Brain microvascular endothelial cell (primary cell): ENCODE measurements at regions not wholly inside any gene's neighbourhood (a gene's known extent, or its start where the extent isn't known, plus 50 kb on each side); places are given as distances from the start of the nearest gene placed in this dataset.

Experiments used
- DNase-seq: peaks from one replicate; pipeline ENCODE4 v3.0.0-alpha.2; 2020
- H3K27ac ChIP-seq: fragments of 250-450 bp; sonication (Bioruptor Pico); 2 replicates; pipeline ENCODE4 v1.5.1; 2020; ENCODE audit warnings: mild to moderate bottlenecking, moderate library complexity
- H3K27me3 ChIP-seq: fragments of 250-450 bp; sonication (Bioruptor Pico); replicated peaks from 2 replicates; pipeline ENCODE4 v1.5.1; 2020; ENCODE audit warnings: mild to moderate bottlenecking
- H3K36me3 ChIP-seq: fragments of 250-450 bp; sonication (Bioruptor Pico); replicated peaks from 2 replicates; pipeline ENCODE4 v1.5.1; 2020; ENCODE audit warnings: mild to moderate bottlenecking
- H3K4me3 ChIP-seq: 2 replicates; pipeline ENCODE4 v1.5.1; 2011; ENCODE audit warnings: low read depth, mild to moderate bottlenecking, control low read depth, low read length, moderate library complexity
- in situ Hi-C: cut with HindIII; loops from 2 replicates; pipeline ENCODE4 v1.10.0; 2017; ENCODE audit warnings: low sequenced_read_pairs, low pct_ligation_motif_present
- TF ChIP-seq, protein P1 (sequence below): IDR thresholded peaks from 2 replicates; pipeline ENCODE4 v1.5.1; 2011; ENCODE audit warnings: low read depth, mild to moderate bottlenecking, moderate library complexity, low read length, control low read depth, inconsistent platforms; ENCODE audit errors: missing control alignments

DNA sequence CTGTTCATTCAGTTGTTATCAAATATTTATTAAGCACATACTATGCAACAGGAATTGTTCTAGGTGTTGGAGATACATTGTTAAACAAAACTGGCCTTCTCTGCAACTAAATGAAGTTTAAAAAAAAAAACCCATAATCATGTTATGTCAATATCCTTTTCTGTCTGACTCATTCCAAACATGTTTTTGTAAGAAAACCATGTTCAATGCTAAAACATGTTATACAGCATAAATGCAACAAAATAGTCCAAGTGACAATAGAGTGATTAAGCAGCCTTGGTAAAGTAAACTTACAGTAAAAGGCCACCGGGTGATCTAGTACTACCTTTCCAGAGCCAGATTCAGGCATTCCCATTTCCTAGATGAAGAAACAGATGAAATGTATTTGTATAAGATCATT is 278.0 kb upstream of the NECTIN3 start:
- Histone ChIP-seq H3K27ac (no peak overlapping the region), H3K27me3 (no peaks in the 10 kb centered on the region), H3K36me3 (no peaks in the 10 kb centered on the region), H3K4me3 (no peak overlapping the region)
- no peak for DNase-seq
- in situ Hi-C loops = no loop called here
- TF ChIP-seq, protein P1, sequence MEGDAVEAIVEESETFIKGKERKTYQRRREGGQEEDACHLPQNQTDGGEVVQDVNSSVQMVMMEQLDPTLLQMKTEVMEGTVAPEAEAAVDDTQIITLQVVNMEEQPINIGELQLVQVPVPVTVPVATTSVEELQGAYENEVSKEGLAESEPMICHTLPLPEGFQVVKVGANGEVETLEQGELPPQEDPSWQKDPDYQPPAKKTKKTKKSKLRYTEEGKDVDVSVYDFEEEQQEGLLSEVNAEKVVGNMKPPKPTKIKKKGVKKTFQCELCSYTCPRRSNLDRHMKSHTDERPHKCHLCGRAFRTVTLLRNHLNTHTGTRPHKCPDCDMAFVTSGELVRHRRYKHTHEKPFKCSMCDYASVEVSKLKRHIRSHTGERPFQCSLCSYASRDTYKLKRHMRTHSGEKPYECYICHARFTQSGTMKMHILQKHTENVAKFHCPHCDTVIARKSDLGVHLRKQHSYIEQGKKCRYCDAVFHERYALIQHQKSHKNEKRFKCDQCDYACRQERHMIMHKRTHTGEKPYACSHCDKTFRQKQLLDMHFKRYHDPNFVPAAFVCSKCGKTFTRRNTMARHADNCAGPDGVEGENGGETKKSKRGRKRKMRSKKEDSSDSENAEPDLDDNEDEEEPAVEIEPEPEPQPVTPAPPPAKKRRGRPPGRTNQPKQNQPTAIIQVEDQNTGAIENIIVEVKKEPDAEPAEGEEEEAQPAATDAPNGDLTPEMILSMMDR = no peak

DNA sequence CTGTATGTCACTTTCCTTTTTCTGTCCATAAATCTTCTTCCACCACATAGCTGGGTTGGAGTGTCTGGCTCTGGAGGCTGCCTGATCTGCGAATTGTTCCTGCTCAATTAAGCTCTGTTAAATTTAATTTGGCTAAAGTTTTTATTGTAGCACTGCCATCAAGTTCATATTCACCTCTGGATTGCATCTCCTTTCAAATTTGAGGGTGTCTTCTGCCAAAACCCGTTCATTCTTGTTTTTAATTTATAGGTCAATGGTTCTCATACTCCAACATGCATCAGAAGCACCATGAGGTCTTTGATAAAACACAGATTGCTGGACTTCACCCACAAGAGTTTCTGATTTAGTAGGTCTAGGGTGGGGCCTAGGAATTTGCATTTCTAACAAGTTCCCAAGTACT is 276.5 kb upstream of the NECTIN3 start:
- no peak overlapping the region for H3K27ac ChIP-seq
- TF ChIP-seq, protein P1 = no peak
- DNase-seq = no peak
- no peaks in the 10 kb centered on the region for H3K27me3 ChIP-seq
- in situ Hi-C loops = no loop called here
- no peak overlapping the region for H3K4me3 ChIP-seq
- no peaks in the 10 kb centered on the region for H3K36me3 ChIP-seq

DNA sequence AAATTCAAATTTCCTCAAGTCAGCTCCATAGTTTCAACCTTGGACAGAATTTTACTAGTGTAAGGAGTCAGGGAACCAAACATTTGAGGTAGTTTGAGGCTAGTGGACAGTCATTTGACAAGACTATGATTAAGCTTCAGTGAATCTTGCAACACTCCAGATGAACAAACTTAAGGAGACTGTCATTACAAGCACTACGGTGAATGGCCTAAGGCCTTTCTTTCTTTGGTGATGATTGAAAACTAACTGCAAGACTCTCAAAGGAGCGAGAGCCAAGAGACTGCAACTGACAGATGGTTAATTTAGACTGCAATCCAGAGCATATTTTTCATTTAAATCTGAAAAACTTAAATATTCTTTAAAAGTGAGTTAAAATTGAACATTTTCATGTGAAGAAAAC is 272.3 kb upstream of the NECTIN3 start:
- Histone ChIP-seq H3K27ac (no peak overlapping the region), H3K27me3 (no peaks in the 10 kb centered on the region), H3K4me3 (no peak overlapping the region), H3K36me3 (no peaks in the 10 kb centered on the region)
- in situ Hi-C loops = no loop called here
- DNase-seq = no peak
- TF ChIP-seq, protein P1 = no peak

DNA sequence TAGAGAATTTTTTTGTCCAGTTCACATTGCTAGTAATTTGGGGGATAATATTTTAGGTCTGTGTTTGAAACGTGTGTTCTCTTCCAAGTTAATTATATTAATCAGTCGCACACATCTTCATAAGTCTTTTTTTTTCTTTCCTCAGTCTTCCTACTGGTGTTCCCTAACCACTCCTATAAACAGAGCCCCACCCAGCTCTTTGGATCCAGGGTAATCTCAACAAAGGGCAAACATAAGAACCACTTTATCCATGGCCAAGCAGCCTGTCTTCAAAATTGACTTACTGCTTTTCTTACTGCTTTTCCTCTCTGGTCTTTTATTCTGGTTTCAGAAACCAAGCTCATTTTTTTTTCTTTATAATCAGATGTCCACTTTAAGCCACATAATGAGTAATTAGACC is 266.8 kb upstream of the NECTIN3 start:
- no peak for DNase-seq
- TF ChIP-seq, protein P1 = no peak
- H3K4me3 ChIP-seq = no peak overlapping the region
- no peaks in the 10 kb centered on the region for H3K27me3 ChIP-seq
- no peak overlapping the region for H3K27ac ChIP-seq
- no peaks in the 10 kb centered on the region for H3K36me3 ChIP-seq
- in situ Hi-C loops = no loop called here

DNA sequence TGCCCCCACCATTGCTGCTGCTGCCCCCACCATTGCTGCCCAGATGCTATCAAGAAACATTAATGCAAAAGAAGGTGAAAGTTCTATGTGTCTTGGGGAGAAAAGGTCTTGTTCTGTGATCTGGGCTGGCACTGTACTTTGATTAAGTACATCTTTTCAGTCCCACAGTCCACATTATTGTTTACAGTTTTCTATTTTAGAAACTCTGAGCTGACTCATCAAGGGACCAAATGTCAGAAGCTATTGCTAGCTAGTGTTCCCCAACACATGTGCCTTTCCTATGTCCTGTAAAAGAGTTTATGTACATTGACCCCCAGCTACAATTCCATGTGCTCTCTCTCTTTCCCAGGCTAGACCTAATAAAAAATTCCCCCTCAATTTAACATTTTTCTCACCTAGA is 264.7 kb upstream of the NECTIN3 start:
- TF ChIP-seq, protein P1 = no peak
- Histone ChIP-seq H3K27me3 (no peaks in the 10 kb centered on the region), H3K4me3 (no peak overlapping the region), H3K27ac (no peak overlapping the region), H3K36me3 (no peaks in the 10 kb centered on the region)
- no peak for DNase-seq
- in situ Hi-C loops = no loop called here

DNA sequence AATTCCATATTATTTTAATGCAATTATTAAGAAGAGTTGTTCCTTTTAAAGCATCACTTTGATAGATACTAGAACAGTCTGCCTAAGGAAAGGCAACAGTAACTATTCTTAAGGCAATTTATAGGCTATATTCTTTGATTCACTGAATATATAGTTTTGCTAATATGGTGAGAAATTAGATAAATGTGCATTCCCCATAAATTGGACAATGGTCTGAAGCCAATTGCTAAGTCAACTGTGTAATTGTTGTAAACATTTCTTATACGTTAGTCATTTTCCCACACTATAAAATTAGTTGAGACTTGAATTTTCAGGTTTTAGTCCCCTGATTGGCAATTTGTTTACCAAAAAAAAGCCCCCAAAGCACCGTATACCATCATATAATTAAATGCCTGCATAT is 263.0 kb upstream of the NECTIN3 start:
- in situ Hi-C loops = no loop called here
- TF ChIP-seq, protein P1 = no peak
- no peak for DNase-seq
- Histone ChIP-seq H3K27me3 (no peaks in the 10 kb centered on the region), H3K27ac (no peak overlapping the region), H3K36me3 (no peaks in the 10 kb centered on the region), H3K4me3 (no peak overlapping the region)
